ENCODE measurements at regions not wholly inside any gene's neighbourhood (a gene's known extent, or its start where the extent isn't known, plus 50 kb on each side); places are given as distances from the start of the nearest gene placed in this dataset.

DNA sequence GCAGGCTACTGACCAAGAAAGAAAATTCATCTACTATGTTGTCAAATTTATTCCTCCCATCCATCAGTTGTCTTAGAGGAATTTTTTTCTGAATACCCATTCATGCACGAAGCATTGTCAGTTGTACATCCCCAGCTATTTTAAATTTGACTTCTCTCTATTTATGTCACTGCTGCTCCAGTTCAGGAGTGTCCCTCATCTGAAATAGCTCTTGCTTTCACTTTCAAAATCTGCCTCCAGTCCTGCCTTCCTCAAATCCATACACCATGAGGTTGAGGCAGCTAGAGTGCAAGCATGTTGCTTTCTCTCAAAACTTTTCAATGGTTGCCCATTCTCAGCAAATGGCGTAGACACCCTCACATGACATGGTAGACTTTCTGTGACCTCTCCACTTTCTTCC, 335.4 kb upstream of the CDH2 start:
- no peaks in the 10 kb centered on the region for H3K36me3 ChIP-seq (ENCODE audit: control insufficient read depth in 3 of 3, insufficient read depth in 2 of 3, low read depth in 1 of 3, low read length in 3 of 3)
- WGBS, 3 donors: 67 to 73% (median 72%) methylated on average over 2 of the region's 2 CpGs
- FAIRE-seq (no peak), DNase-seq (peak in 1 of 2 donors; percentile 5)
- no peak overlapping the region for H3K4me3 ChIP-seq (ENCODE audit: low read depth in 1 of 3, low read length in 3 of 3)
- no peaks in the 10 kb centered on the region for H3K27me3 ChIP-seq (ENCODE audit: control insufficient read depth in 3 of 3, insufficient read depth in 3 of 3, low read length in 3 of 3)
- no peaks in the 10 kb centered on the region for H3K9me3 ChIP-seq (ENCODE audit: control insufficient read depth in 2 of 2, insufficient read depth in 1 of 2, low read depth in 1 of 2, low read length in 1 of 2)
- no peaks in the 10 kb centered on the region for H3K4me1 ChIP-seq (ENCODE audit: control insufficient read depth in 3 of 3, insufficient read depth in 2 of 3, low read depth in 1 of 3, low read length in 2 of 3)
- no peak overlapping the region for H3K27ac ChIP-seq (ENCODE audit: low read depth in 1 of 3, low read length in 2 of 3)

DNA sequence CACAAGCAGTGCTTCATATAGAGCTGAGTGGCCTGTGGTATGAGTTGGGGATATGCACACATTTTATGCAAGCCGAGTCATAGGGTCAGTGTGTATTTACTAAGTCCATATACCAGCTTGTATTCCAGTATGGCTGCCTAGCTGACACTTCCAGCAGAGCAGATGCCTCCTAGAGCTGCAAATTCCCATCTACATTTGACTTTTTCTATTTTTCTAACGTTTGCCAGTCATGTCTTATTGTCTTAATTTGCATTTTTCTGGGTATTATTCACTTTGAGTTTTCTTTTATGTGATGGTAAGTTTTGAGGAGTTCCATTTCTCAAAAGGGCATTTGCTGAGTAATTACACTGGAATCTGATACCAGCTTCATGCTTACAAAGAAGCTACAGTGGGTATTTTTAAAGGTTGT, 334.5 kb upstream of the CDH2 start:
- Histone ChIP-seq H3K9me3 (ENCODE audit: control insufficient read depth in 2 of 2, insufficient read depth in 1 of 2, low read depth in 1 of 2, low read length in 1 of 2) (no peaks in the 10 kb centered on the region), H3K4me1 (ENCODE audit: control insufficient read depth in 3 of 3, insufficient read depth in 2 of 3, low read depth in 1 of 3, low read length in 2 of 3) (no peaks in the 10 kb centered on the region), H3K27me3 (ENCODE audit: control insufficient read depth in 3 of 3, insufficient read depth in 3 of 3, low read length in 3 of 3) (no peaks in the 10 kb centered on the region), H3K27ac (ENCODE audit: low read depth in 1 of 3, low read length in 2 of 3) (no peak overlapping the region), H3K36me3 (ENCODE audit: control insufficient read depth in 3 of 3, insufficient read depth in 2 of 3, low read depth in 1 of 3, low read length in 3 of 3) (no peaks in the 10 kb centered on the region), H3K4me3 (ENCODE audit: low read depth in 1 of 3, low read length in 3 of 3) (no peak overlapping the region)
- FAIRE-seq (no peak), DNase-seq (no peak)
- 57 to 67% (median 61%) methylated on average over 2 of the region's 2 CpGs for WGBS, 3 donors

DNA sequence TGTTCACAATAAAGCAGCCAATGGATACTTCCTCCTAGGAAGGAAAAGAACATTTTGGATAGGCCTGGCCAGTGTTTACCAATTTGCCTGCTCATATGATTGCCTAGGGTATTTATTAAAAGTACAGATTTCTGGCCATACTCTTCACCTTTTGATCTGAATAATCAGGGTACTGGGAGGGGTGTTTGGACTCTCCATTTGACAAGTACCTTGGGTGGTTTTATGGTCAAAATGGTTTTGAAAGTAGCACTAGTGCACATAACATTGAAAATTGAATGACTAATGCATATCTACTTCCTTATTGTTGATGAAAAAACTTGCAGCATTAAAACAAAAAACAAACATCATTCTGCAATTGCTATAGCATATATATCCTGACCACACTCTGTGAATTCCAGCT, 333.3 kb upstream of the CDH2 start:
- Histone ChIP-seq H3K4me3 (ENCODE audit: low read depth in 1 of 3, low read length in 3 of 3) (no peak overlapping the region), H3K9me3 (ENCODE audit: control insufficient read depth in 2 of 2, insufficient read depth in 1 of 2, low read depth in 1 of 2, low read length in 1 of 2) (no peaks in the 10 kb centered on the region), H3K36me3 (ENCODE audit: control insufficient read depth in 3 of 3, insufficient read depth in 2 of 3, low read depth in 1 of 3, low read length in 3 of 3) (no peaks in the 10 kb centered on the region), H3K27ac (ENCODE audit: low read depth in 1 of 3, low read length in 2 of 3) (no peak overlapping the region), H3K27me3 (ENCODE audit: control insufficient read depth in 3 of 3, insufficient read depth in 3 of 3, low read length in 3 of 3) (no peaks in the 10 kb centered on the region), H3K4me1 (ENCODE audit: control insufficient read depth in 3 of 3, insufficient read depth in 2 of 3, low read depth in 1 of 3, low read length in 2 of 3) (no peaks in the 10 kb centered on the region)
- DNase-seq: no peak
- no peak for FAIRE-seq

DNA sequence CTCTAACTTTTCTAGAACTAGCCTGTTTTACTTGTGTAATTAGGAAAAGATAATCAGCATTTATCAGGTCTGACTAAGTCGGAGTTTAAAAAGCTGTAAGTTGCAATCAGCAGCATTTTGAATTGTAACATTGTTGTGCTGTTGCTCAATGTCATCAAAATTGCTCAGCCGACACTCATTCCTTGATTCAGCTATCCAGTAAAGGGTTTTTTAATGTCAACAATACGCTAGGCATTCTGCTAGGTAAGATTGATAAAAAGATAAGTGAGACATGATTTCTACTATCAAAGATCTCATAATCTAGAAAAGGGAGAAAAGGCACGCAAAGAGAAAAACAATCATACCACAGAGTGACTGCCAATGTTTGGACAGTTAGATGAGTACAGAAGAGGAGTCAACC, 327.1 kb upstream of the CDH2 start:
- FAIRE-seq (no peak), DNase-seq (no peak)
- Histone ChIP-seq H3K27ac (ENCODE audit: low read depth in 1 of 3, low read length in 2 of 3) (no peak overlapping the region), H3K9me3 (ENCODE audit: control insufficient read depth in 2 of 2, insufficient read depth in 1 of 2, low read depth in 1 of 2, low read length in 1 of 2) (no peaks in the 10 kb centered on the region), H3K4me3 (ENCODE audit: low read depth in 1 of 3, low read length in 3 of 3) (no peak overlapping the region), H3K4me1 (ENCODE audit: control insufficient read depth in 3 of 3, insufficient read depth in 2 of 3, low read depth in 1 of 3, low read length in 2 of 3) (no peaks in the 10 kb centered on the region), H3K36me3 (ENCODE audit: control insufficient read depth in 3 of 3, insufficient read depth in 2 of 3, low read depth in 1 of 3, low read length in 3 of 3) (no peaks in the 10 kb centered on the region), H3K27me3 (ENCODE audit: control insufficient read depth in 3 of 3, insufficient read depth in 3 of 3, low read length in 3 of 3) (no peaks in the 10 kb centered on the region)
- WGBS, 3 donors: 70 to 83% (median 77%) methylated on average over 4 of the region's 4 CpGs

DNA sequence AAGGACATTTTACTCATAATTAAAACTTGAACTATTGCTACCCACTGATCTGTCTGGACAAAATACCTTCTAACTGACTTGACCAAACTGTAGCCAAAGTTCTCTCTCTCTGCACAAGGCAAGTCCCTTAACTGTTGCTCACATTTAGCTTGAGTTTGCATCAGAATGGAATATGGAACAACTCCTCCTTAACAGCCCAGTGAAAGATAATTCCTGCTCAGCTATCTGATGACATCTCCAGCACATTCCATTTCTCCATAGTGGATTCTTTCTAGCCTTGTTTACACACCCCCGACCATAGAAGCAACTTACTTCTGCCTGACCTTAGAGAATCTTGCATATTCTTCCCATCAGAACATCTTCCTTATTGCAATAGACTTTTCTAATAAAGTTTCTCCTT, 317.2 kb upstream of the CDH2 start:
- FAIRE-seq (no peak), DNase-seq (no peak)
- WGBS, 3 donors: 29 to 53% (median 34%) methylated on average over 1 of the region's 1 CpG

DNA sequence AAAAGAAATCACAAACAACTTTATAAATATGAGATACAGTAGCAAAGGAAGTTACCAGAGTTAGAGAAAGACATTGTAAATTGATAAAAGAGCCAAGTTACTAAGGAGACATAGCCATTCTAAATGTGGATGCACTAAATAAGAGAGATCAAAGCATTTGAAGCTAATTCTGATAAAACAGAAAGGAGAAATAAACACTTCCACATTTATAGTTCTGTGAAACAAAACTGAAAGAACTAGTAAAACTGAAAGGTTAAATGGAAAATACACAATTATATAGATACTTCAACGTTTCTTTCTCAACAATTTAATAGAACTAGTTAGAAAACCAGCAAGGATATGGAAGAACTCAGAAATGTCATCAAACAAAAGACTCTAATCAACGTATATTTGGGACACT, 309.0 kb upstream of the CDH2 start:
- H3K27ac ChIP-seq (ENCODE audit: low read depth in 1 of 3, low read length in 2 of 3): no peak overlapping the region
- H3K4me1 ChIP-seq (ENCODE audit: control insufficient read depth in 3 of 3, insufficient read depth in 2 of 3, low read depth in 1 of 3, low read length in 2 of 3): no peaks in the 10 kb centered on the region
- 22 to 34% (median 27%) methylated on average over 2 of the region's 2 CpGs for WGBS, 3 donors
- FAIRE-seq (no peak), DNase-seq (no peak)
- H3K27me3 ChIP-seq (ENCODE audit: control insufficient read depth in 3 of 3, insufficient read depth in 3 of 3, low read length in 3 of 3): no peaks in the 10 kb centered on the region
- no peaks in the 10 kb centered on the region for H3K36me3 ChIP-seq (ENCODE audit: control insufficient read depth in 3 of 3, insufficient read depth in 2 of 3, low read depth in 1 of 3, low read length in 3 of 3)
- H3K4me3 ChIP-seq (ENCODE audit: low read depth in 1 of 3, low read length in 3 of 3): no peak overlapping the region
- H3K9me3 ChIP-seq (ENCODE audit: control insufficient read depth in 2 of 2, insufficient read depth in 1 of 2, low read depth in 1 of 2, low read length in 1 of 2): peaks cover 0 to 1% of the 10 kb centered on the region in 2 donors

More for the DNA sequence above, 317.2 kb upstream of the CDH2 start:
- Histone ChIP-seq H3K4me1 (ENCODE audit: control insufficient read depth in 3 of 3, insufficient read depth in 2 of 3, low read depth in 1 of 3, low read length in 2 of 3) (no peaks in the 10 kb centered on the region), H3K4me3 (ENCODE audit: low read depth in 1 of 3, low read length in 3 of 3) (no peak overlapping the region), H3K27me3 (ENCODE audit: control insufficient read depth in 3 of 3, insufficient read depth in 3 of 3, low read length in 3 of 3) (no peaks in the 10 kb centered on the region), H3K27ac (ENCODE audit: low read depth in 1 of 3, low read length in 2 of 3) (no peak overlapping the region), H3K36me3 (ENCODE audit: control insufficient read depth in 3 of 3, insufficient read depth in 2 of 3, low read depth in 1 of 3, low read length in 3 of 3) (no peaks in the 10 kb centered on the region), H3K9me3 (ENCODE audit: control insufficient read depth in 2 of 2, insufficient read depth in 1 of 2, low read depth in 1 of 2, low read length in 1 of 2) (peaks cover 0 to 2% of the 10 kb centered on the region in 2 donors)

DNA sequence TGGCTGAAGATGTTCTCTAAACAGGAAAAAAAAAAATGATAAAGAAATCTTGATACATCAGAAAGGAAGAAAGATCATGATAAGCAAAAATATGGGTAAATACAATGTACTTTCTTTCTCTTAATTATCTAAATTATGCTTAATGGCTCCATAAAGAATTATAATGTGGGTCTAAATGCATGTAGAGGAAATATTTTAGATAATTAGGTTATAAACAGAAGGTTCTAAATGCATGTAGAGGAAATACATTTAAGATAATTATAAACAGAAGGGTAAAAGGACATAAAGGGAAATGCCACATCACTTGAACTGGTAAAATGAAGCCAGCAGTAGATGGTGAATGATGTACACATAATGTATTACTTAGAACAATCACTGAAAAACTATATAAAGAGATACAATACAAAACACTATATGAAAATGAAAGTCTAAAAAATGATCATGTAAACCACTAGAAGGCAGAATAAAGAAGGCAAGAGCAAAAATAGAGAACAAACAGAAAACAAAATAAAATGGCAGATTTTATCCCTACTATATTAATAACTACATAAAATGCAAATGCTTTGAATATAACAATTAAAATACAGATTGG, 308.4 kb upstream of the CDH2 start:
- Histone ChIP-seq H3K27ac (ENCODE audit: low read depth in 1 of 3, low read length in 2 of 3) (no peak overlapping the region), H3K4me3 (ENCODE audit: low read depth in 1 of 3, low read length in 3 of 3) (no peak overlapping the region), H3K27me3 (ENCODE audit: control insufficient read depth in 3 of 3, insufficient read depth in 3 of 3, low read length in 3 of 3) (no peaks in the 10 kb centered on the region), H3K9me3 (ENCODE audit: control insufficient read depth in 2 of 2, insufficient read depth in 1 of 2, low read depth in 1 of 2, low read length in 1 of 2) (peaks cover 0 to 1% of the 10 kb centered on the region in 2 donors), H3K4me1 (ENCODE audit: control insufficient read depth in 3 of 3, insufficient read depth in 2 of 3, low read depth in 1 of 3, low read length in 2 of 3) (no peaks in the 10 kb centered on the region), H3K36me3 (ENCODE audit: control insufficient read depth in 3 of 3, insufficient read depth in 2 of 3, low read depth in 1 of 3, low read length in 3 of 3) (no peaks in the 10 kb centered on the region)
- DNase-seq: no peak
- no peak for FAIRE-seq

DNA sequence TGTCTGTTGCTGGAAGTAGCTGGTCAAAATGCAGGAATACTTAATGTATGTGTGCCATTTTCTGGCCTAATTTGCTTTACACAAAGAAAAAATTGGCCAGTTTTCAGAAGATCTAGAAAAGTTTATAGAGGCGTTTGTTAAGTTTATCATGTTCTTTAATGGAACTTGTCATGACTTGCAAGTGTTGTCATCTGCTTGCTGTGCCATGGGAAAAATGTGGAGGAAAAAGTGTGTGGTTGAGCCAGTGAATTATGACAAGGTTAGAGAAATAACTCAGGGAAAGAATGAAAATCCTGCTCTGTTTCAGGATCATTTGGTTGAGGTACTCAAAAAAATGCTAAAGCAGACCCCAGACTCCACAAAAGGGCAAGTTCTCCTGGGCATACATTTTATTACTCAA, 301.6 kb upstream of the CDH2 start:
- Histone ChIP-seq H3K27ac (ENCODE audit: low read depth in 1 of 3, low read length in 2 of 3) (no peak overlapping the region), H3K27me3 (ENCODE audit: control insufficient read depth in 3 of 3, insufficient read depth in 3 of 3, low read length in 3 of 3) (no peaks in the 10 kb centered on the region), H3K4me3 (ENCODE audit: low read depth in 1 of 3, low read length in 3 of 3) (no peak overlapping the region), H3K9me3 (ENCODE audit: control insufficient read depth in 2 of 2, insufficient read depth in 1 of 2, low read depth in 1 of 2, low read length in 1 of 2) (peaks cover 0 to 7% of the 10 kb centered on the region in 2 donors), H3K36me3 (ENCODE audit: control insufficient read depth in 3 of 3, insufficient read depth in 2 of 3, low read depth in 1 of 3, low read length in 3 of 3) (no peaks in the 10 kb centered on the region), H3K4me1 (ENCODE audit: control insufficient read depth in 3 of 3, insufficient read depth in 2 of 3, low read depth in 1 of 3, low read length in 2 of 3) (no peaks in the 10 kb centered on the region)
- no peak for FAIRE-seq
- WGBS, 3 donors: 74 to 81% (median 75%) methylated on average over 1 of the region's 1 CpG
- no peak for DNase-seq

DNA sequence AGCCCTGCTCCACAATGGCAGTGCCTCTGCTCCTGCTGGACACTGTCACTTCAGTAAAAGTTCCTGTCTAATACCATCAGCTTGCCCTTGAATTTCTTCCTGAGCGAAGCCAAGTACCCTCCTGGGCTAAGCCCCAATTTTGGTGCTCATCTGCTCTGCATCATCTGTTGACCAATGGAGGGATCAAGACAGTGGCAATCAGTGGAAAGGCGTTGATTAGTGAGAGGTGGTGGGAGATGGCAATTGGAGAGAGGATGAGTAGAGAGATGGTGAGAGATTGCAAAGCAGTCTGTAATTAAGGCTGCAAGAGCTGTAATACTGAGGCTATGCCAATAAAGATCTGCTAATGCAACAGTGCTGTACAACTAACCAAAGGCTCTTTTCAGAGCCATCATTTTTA, 299.4 kb upstream of the CDH2 start:
- no peaks in the 10 kb centered on the region for H3K27me3 ChIP-seq (ENCODE audit: control insufficient read depth in 3 of 3, insufficient read depth in 3 of 3, low read length in 3 of 3)
- FAIRE-seq: no peak
- WGBS, 3 donors: 81 to 89% (median 81%) methylated on average over 2 of the region's 2 CpGs
- H3K27ac ChIP-seq (ENCODE audit: low read depth in 1 of 3, low read length in 2 of 3): no peak overlapping the region
- no peaks in the 10 kb centered on the region for H3K36me3 ChIP-seq (ENCODE audit: control insufficient read depth in 3 of 3, insufficient read depth in 2 of 3, low read depth in 1 of 3, low read length in 3 of 3)
- no peak for DNase-seq
- no peak overlapping the region for H3K4me3 ChIP-seq (ENCODE audit: low read depth in 1 of 3, low read length in 3 of 3)
- H3K9me3 ChIP-seq (ENCODE audit: control insufficient read depth in 2 of 2, insufficient read depth in 1 of 2, low read depth in 1 of 2, low read length in 1 of 2): peaks cover 0 to 7% of the 10 kb centered on the region in 2 donors
- no peaks in the 10 kb centered on the region for H3K4me1 ChIP-seq (ENCODE audit: control insufficient read depth in 3 of 3, insufficient read depth in 2 of 3, low read depth in 1 of 3, low read length in 2 of 3)

All from small intestine (tissue), 7 donors.